Activated gamma-delta T cell treated with anti-CD3 and anti-CD28 coated beads, Interleukin-2, amount 50 U/mL, for 16 hours (primary cell): ENCODE measurements at regions not wholly inside any gene's neighbourhood (a gene's known extent, or its start where the extent isn't known, plus 50 kb on each side); places are given as distances from the start of the nearest gene placed in this dataset.
"Not testable (repeated sequence)": the region's sequence is repeated elsewhere in the genome, so short reads cannot be mapped to it uniquely, and the experiment has no call there.

Experiments used
- DNase-seq: peaks from one replicate; pipeline ENCODE4 v3.0.0-alpha.2; 2020; ENCODE audit warnings: low read depth

DNA sequence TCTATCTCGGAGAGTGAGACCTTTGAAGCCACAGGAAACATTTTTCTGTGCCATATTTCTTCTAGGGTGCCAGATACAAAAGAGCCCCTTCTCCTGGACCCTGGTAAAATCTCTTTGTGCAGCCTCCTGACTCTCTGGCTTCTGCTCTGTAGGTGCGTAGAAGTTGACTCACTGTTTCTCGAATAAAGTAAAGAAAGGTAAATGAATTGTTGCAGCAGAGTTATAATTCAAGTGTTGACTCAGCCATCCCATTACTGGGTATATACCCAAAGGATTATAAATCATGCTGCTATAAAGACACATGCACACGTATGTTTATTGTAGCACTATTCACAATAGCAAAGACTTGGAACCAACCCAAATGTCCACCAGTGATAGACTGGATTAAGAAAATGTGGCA lies 371.0 kb downstream of the OSTF1 start:
- DNase-seq = not testable (repeated sequence)

DNA sequence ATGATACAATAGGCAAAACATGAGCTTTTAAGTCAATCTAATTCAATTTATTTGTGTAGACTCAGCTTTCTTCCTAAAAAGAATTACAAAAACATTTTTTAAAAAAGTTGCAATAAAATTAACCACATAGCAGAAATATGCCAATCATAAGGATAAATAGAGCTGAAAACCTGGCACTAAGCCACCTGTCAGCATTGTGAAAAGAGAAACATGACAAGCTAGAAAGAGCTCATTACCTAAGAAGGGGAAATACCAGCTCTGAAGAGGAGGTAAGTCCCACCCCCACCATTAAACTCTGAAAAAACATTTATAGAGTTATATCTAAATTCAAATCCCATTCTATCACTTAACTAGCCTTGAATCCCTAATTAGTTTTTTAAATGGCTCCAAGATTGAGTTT lies 372.9 kb downstream of the OSTF1 start:
- no peak for DNase-seq

GRCh38 chr9:75462866-75463265 lies 374.6 kb downstream of the OSTF1 start:
- DNase-seq = no peak

- no peak for DNase-seq
These were observed 375.6 kb downstream of the OSTF1 start for GRCh38 chr9:75463871-75464270.

DNA sequence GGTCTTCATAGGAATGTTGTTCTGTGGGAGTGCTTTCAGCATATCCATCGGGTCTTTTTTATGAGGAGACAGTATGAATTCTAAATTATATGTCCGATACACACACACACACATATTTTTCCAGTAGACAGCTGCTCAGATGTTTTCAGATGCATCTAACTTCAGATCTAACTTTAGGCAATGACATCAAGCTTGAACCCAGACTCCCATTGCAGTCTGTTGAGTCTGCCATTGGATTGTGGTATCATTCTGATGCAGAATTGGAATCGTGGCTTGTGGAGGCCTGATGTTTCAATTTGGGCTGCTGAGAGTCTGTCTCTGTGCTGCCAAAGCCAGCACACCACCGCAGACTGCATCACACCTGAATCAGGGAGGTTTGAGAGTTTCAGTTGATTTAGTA lies 376.4 kb downstream of the OSTF1 start:
- DNase-seq = no peak

DNA sequence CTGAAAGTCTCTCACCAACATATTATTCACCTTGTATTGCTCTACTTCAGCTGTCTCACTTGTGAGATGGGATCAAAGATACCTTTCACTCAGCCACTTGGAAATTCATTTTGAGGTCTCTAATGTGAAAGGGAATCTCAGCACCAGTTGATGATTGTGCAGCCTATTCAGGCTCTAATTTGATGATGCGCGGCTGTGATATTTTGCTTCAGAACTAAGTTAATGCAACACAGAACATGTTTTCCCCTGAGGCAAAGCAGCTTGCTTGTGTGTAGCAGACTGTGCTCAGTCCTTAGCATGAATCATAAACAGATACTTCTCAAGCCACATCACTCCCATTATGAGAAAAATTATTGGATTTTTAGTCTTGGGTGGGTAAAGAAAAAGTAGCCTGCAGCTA lies 378.8 kb downstream of the OSTF1 start:
- DNase-seq = no peak

- no peak for DNase-seq
These were observed 383.3 kb downstream of the OSTF1 start for GRCh38 chr9:75471549-75472114.

DNA sequence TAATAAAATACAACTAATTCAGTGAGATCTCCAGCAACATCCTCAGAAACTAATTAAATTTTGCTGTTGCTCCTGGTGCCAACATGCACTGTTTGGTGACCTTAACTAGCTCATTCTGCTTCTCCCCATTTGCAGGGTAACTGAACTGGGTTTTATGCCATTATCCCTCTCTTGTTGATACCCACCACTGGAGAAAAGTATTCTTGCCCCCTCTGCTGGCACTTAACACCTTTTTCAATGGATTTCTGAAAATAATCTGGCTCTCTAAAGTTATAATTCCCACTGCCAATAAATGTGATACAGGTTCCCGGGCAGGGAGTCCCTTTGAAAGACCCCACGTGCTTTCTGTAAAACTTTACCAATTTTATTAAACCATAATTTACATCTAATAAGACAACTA lies 394.3 kb downstream of the OSTF1 start:
- DNase-seq = no peak

- DNase-seq = no peak
These were observed 395.3 kb downstream of the OSTF1 start for GRCh38 chr9:75483636-75484035.

DNA sequence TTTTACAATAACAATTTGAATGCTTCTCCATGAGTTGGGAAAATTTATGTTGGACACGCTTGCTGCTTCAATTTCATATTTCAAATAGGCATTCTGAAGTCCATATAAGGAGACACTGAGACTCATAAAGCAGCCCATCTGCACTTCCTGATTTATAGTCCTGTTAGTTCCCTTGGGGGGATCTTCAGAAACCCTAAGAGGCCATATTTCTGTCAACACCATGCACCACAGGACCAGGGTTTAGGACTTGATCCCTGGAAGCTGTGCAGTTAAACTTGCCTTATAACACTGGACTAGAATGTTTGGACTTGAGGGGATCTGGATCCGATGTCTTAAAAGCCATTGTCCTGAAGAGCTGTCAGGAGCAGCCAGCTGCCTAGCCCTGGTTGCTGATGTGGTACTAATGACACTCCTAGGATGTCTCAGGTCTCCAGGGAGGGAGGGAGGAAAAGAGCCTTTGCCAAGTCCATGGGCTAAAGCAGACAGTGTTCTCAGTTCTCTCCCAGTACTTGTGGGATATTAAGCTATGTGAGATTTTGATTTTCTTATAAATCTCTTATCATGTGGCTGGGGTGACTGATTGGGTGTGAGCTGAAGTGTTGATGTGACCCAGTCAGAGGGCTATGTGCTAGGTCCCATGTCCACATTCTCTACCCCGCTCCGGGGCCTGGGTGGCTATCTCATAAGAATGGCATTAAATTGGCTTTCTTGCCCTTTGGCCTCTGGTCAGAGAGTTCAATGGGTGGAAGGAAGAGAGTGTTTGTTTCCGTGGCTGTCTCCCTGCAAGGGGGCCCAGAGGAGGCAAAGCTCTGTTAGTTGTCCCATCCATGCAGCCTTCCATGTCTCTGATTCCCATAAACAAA lies 399.8 kb downstream of the OSTF1 start:
- no peak for DNase-seq

DNA sequence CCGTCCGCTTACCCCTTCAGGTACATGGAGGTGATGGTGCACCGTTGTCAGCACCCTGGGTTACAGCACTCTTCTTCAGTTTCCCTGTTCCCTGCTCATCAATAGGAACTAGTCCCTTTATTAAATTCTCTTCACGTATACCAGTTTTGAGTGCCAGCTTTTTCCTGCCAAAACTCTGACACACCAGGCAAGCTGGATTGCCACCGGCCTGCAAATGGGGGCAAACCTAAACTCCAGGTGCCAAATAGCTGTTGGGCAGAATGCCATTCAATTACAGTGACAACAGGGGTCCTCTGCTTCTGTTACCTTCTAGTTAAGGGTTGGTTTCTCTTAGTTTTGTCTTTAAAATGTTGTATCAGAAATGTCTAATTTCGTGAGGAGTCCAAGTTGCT lies 400.4 kb downstream of the OSTF1 start:
- DNase-seq = no peak

DNA sequence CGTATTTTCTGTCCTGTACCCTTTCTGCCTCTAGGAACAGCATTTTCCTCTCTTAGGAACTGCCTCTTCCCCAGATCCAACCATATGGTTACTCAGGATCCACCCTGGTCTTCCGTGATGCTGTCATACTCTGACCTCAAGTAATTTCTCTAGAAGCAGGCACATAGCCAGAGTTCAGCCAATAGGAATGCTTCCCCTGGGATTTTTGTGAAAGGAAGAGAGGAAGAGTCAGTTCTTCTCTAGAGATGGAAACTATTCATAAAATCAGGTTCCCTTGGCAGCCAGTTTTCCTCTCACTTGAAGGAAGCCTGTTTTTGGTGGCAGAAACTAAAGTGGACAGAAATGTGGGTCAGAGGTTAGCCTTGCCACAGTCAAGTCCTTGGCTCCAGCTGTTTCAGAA lies 400.1 kb upstream of the PCSK5 start:
- no peak for DNase-seq

DNA sequence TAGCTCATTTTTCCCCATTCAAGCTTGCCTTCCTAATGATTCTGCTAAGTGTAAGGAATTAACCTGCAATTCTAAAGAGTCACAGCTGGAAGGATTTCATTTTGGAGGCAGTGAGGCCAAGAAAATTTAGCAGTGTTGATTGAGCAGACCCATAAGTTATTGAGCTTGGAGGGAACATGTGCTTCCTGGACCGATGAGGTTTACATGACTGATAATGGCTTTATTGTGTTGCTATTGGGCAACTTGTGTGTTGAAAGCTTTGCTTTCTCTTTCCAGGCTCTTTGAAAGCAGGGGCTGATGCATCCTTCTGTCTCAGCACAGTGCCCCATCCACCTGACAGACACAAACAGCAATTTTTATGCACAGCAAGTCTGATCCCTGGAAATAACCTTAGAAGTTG lies 398.9 kb upstream of the PCSK5 start:
- DNase-seq = no peak

DNA sequence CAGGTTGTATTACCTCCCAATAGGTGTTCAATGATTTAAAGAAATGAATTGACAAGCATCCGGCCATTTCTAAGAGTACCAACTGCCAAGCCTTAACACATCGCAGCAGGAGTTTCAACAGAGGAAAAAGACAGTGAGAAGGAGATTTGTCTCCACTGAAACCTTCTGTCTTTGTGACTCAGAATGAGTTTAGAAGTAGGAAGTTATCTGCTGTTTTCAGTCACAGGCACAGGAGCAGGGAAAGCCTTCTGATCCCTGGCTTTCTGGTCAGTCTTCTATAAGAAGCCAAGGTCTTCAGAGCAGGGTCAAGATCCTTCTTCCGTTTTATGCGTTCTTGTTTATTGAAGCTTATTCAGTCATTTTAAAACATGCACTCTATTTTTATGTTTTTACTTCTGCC lies 390.7 kb upstream of the PCSK5 start:
- DNase-seq = no peak

DNA sequence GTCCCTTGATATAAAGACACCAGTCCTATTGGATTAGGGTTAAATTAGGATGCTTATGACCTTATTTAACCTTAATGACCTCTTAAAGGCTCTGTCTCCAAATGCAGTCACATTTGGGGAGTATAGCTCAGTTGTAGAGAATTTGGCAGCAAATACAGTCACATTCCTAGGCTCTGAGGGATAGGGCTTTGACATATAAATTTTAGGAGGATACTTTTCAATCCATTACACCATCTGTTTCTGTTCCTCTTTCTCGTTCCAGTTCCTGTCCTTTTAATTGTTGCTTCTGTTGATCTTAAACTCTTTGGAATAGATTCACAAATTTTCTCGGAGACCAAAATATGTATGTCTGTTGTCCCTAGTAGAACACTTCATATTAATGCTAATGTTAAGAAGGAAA lies 390.0 kb upstream of the PCSK5 start:
- no peak for DNase-seq

GRCh38 chr9:75500940-75501339 lies 389.5 kb upstream of the PCSK5 start:
- not testable (repeated sequence) for DNase-seq

GRCh38 chr9:75504721-75505120 lies 385.8 kb upstream of the PCSK5 start:
- DNase-seq = no peak

DNA sequence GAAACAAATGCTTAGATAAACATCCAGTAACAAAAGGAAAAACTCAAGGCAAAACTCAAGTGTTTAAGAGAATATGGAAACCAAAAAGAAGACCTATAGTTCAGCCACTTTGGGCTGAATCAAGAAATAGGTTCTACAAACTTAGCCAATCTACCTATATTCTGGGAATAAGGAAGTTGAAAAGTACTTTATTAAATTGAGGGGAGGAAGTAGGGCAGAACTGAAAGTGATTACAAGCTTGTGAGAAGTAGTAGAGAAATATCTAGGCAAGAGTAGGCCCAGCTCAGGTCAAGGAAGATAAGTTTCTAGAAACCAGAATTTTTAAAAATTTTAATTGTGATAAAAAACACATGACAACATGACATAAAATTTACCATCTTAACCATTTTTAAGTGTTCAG lies 384.8 kb upstream of the PCSK5 start:
- DNase-seq = no peak

DNA sequence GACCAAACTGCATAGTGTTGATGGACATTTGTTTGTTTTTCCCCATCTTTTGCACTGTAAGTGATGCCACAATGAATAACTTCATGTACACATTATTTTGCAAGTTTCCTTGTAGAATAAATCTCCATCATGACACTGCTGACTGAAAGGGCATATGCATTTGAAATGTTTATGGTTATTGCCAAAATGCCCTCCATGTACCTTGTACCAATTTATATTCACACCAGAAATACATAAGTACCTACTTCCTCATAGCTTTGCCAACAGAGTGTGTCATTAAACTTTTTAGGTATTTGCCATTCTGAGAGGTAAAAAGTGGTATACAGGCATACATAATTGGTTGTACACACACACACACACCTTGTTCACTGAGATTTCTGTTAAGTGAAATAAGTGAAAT lies 361.0 kb upstream of the PCSK5 start:
- DNase-seq = no peak

- no peak for DNase-seq
These were observed 358.9 kb upstream of the PCSK5 start for GRCh38 chr9:75531588-75531987.

DNA sequence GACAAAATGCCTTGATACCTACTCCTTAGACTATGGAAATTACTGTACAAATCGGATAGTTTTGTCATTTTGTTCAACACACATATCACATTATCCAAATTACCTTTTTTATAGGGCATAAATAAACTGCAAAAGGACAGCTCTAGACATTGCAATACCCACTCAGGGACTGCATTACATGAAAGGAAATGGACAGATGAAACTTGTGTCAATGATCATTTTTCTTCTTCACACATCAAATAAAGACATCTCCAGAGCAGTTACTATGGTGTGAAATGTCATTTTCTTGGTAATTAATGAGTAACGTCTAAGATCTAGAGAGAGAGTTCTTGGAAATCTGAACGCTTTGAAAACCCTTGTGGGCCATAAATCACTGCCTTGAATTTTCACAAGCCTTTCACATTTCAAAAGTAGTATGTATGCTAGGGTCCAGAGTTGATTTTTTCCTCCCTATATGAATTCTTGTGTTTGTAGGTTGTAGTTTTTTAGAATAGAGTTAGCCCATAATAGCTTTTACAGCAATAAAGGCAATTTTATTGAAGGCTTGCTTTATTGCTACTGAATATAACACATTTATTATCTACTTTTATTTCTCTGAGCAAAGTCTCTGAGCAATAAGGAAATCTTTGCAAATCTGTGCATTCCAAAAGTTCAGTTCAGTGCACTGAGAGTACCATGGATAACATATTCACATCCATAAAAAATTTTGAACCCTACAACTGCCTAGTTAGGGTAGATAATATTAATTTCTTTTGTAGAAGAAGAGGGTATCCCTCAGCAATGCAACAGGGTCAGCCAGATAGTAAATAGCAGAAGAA lies 358.0 kb upstream of the PCSK5 start:
- no peak for DNase-seq

GRCh38 chr9:75539523-75539922 lies 350.9 kb upstream of the PCSK5 start:
- no peak for DNase-seq

- no peak for DNase-seq
These were observed 350.3 kb upstream of the PCSK5 start for GRCh38 chr9:75540185-75540584.
